ENCODE measurements at regions not wholly inside any gene's neighbourhood (a gene's known extent, or its start where the extent isn't known, plus 50 kb on each side); places are given as distances from the start of the nearest gene placed in this dataset.

DNA sequence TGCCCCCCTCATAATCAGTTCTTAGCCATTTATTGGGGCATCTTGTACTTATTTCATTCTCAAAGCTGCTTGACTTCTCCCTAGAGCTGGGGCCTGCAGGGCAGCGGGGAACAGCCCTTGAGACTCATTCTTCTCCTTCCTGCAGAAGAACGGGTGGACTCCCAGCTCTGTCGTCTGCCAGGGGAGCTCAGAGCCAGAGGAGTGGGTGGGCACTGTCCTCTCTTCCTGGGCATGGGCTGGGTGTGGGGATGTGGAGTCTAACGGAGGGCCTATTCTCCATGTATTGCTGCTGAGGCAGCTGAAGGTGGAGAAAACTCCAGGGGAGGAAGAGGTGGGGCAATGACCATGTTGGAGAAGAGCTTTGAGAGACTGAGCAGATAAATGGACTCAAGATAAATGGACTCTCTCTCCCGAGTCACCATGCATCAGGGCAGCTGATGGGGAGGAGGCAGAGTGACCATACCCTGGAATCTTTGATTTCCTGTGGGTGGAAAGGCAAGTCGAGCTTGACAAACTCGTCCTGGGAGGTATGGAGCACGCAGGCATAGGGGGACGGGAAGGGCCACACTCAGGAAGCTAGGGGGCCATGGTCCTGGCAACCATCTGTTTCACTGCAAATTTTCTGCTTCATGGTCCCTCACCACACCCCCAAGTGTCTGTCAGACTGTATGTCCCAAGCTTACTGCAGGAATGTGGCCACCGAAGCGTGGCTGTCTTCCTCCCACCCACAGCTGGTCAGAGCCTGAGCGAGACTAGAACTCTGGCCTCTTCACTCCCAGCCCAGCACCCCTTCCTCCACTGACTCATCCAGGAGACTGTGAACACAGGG, 56.9 kb upstream of the ATP2B4 start:
- TF ChIP-seq CTCF (conservative IDR thresholded peaks at IDR 0.05): no peak
- TF ChIP-seq EZH2 (IDR thresholded peaks at IDR 0.05; ENCODE audit: low read depth): no peak
